Fibroblast of lung (primary cell): ENCODE measurements at regions not wholly inside any gene's neighbourhood (a gene's known extent, or its start where the extent isn't known, plus 50 kb on each side); places are given as distances from the start of the nearest gene placed in this dataset.

ENCODE experiments used
- CTCF ChIP-seq, 2 donors: IDR thresholded peaks in 1 of 2; conservative IDR thresholded peaks in 1 of 2; 1 replicate in 1 of 2; 2 replicates in 1 of 2; pipeline ENCODE4 v1.5.1; 2011 to 2012; ENCODE audit warnings: low read length in 2 of 2, control low read depth in 1 of 2, inconsistent platforms in 1 of 2, low read depth in 1 of 2, mild to moderate bottlenecking in 1 of 2
- EZH2 ChIP-seq: IDR thresholded peaks from 2 replicates; pipeline ENCODE4 v1.5.1; 2012; ENCODE audit warnings: low read length, control low read depth, mild to moderate bottlenecking; ENCODE audit errors: missing control alignments

GRCh38 chr12:69092137-69092536, 147.2 kb upstream of the CPSF6 start:
- TF ChIP-seq CTCF (conservative IDR thresholded peaks at IDR 0.05 in 1 of 2, IDR thresholded peaks at IDR 0.05 in 1 of 2; ENCODE audit: low read depth in 1 of 2, low read length in 2 of 2), result no peak
- no peak for TF ChIP-seq EZH2
